SKM-1 treated with dmso at 0.1 percent for 144 hours (cell line): ENCODE measurements at regions not wholly inside any gene's neighbourhood (a gene's known extent, or its start where the extent isn't known, plus 50 kb on each side); places are given as distances from the start of the nearest gene placed in this dataset.
"Not testable (repeated sequence)": the region's sequence is repeated elsewhere in the genome, so short reads cannot be mapped to it uniquely, and the experiment has no call there.

ENCODE experiments used
- DNase-seq: peaks from one replicate; lab custom pipeline; 2025; ENCODE audit not compliant: unreplicated experiment; lab: John Stamatoyannopoulos, UW

GRCh38 chrX:13518126-13518525 is 51.3 kb upstream of the EGFL6 start:
- DNase-seq: no peak

- DNase-seq: no peak
Observed at GRCh38 chrX:13515211-13515930, 54.0 kb upstream of the EGFL6 start.

GRCh38 chrX:13511944-13512330 is 57.5 kb upstream of the EGFL6 start:
- no peak for DNase-seq

- DNase-seq: no peak
Observed at GRCh38 chrX:13511241-13511943, 58.0 kb upstream of the EGFL6 start.

- no peak for DNase-seq
Observed at GRCh38 chrX:13507893-13508292, 61.5 kb upstream of the EGFL6 start.

GRCh38 chrX:13506574-13506973 is 62.8 kb upstream of the EGFL6 start:
- DNase-seq: peak; percentile 8

GRCh38 chrX:13502590-13502989 is 66.8 kb upstream of the EGFL6 start:
- DNase-seq: no peak

- DNase-seq: no peak
Observed at GRCh38 chrX:13499736-13500135, 69.7 kb upstream of the EGFL6 start.

GRCh38 chrX:13498238-13498637 is 71.2 kb upstream of the EGFL6 start:
- no peak for DNase-seq

- DNase-seq: no peak
Observed at GRCh38 chrX:13495232-13495631, 74.2 kb upstream of the EGFL6 start.

GRCh38 chrX:13494562-13494961 is 74.8 kb upstream of the EGFL6 start:
- no peak for DNase-seq

GRCh38 chrX:13493659-13494058 is 75.7 kb upstream of the EGFL6 start:
- DNase-seq: no peak

GRCh38 chrX:13492286-13492685 is 77.1 kb upstream of the EGFL6 start:
- no peak for DNase-seq

GRCh38 chrX:13491061-13491460 is 78.3 kb upstream of the EGFL6 start:
- peak; percentile 41 for DNase-seq

GRCh38 chrX:13489454-13489853 is 79.9 kb upstream of the EGFL6 start:
- no peak for DNase-seq

GRCh38 chrX:13487731-13488505 is 81.5 kb upstream of the EGFL6 start:
- peak; percentile 36 for DNase-seq

GRCh38 chrX:13485167-13485566 is 84.2 kb upstream of the EGFL6 start:
- no peak for DNase-seq

GRCh38 chrX:13483773-13484172 is 85.6 kb upstream of the EGFL6 start:
- DNase-seq: no peak

GRCh38 chrX:13482746-13483541 is 86.5 kb upstream of the EGFL6 start:
- no peak for DNase-seq

- DNase-seq: not testable (repeated sequence)
Observed at GRCh38 chrX:13480780-13481179, 88.6 kb upstream of the EGFL6 start.

- no peak for DNase-seq
Observed at GRCh38 chrX:13479452-13479813, 90.0 kb upstream of the EGFL6 start.
